ENCODE measurements at regions not wholly inside any gene's neighbourhood (a gene's known extent, or its start where the extent isn't known, plus 50 kb on each side); places are given as distances from the start of the nearest gene placed in this dataset.

- TF ChIP-seq CTCF (IDR thresholded peaks at IDR 0.05) (no peak), POLR2A (IDR thresholded peaks at IDR 0.05) (no peak)
Observed at GRCh38 chr9:26574898-26575440, 317.6 kb downstream of the CAAP1 start.

Data from breast epithelium (tissue), 3 donors.